ENCODE measurements at regions not wholly inside any gene's neighbourhood (a gene's known extent, or its start where the extent isn't known, plus 50 kb on each side); places are given as distances from the start of the nearest gene placed in this dataset.

DNA sequence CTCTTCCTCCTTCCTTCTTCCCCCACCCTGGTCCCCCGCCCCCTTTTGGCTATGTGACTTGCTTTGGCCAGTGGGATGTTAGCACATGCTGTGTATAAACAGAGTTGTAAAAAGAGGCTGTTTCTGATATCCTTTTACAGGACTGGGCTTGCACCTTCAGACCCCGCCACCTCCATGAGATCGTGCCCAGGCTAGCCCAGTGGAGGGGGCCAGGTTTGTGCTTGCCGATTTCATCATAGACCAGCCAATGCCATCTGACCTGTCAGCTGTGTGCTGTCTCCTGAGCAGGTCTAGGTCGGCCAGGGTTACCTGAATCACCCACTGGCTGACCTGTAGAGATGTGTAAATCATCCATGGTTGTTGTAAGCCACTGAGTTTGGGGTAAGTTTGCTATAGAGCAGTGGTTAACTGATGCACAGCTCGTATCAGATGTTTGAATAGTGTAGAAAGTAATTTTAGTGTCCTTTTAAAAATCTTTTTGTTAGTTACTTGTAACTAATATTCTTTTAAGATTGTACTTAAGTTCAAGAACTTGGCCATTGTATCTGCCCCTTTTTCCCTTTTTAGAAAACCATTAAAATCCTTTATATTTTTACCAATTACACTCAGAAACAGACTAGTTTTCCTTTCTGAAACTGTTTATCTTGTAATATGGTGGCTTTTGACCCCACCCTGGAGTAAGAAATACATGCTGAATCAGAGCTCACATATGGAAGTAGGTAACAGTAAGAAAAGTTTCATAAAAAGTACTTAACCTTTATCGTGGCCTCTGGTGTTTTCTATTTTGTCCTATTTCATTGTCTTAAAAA is 122.0 kb upstream of the MGAT5 start:
- DNase-seq, result no peak
- Mint-ChIP-seq H3K4me3 (no peak overlapping the region), H3K9me3 (no peaks in the 10 kb centered on the region), H3K36me3 (ENCODE audit: insufficient read depth in 2 of 2) (no peaks in the 10 kb centered on the region), H3K4me1 (ENCODE audit: low read depth) (peaks cover 58% of the 10 kb centered on the region), H3K27me3 (ENCODE audit: low read depth) (no peaks in the 10 kb centered on the region), H3K27ac (no peak overlapping the region)
- no peak for ATAC-seq (replicated peaks in 1 of 2)

DNA sequence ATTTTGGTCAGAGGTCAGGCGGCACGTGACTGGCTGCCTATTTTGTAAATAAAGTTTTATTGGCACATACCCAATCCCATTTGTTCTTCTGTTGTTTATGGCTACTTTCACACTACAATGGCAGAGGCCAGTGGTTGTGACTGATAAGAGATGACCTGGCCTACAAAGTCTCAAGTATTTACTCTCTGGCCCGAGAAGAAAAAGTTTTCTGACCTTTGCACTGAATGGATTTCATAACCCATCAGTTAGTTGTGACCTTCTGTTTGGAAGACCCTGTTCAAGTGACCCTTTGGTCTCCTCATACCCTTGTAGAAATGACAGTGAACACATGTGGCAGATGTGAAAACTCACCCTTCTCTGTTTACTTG is 121.4 kb upstream of the MGAT5 start:
- Mint-ChIP-seq H3K27me3 (ENCODE audit: low read depth) (no peaks in the 10 kb centered on the region), H3K4me3 (no peak overlapping the region), H3K36me3 (ENCODE audit: insufficient read depth in 2 of 2) (no peaks in the 10 kb centered on the region), H3K27ac (no peak overlapping the region), H3K4me1 (ENCODE audit: low read depth) (peaks cover 58% of the 10 kb centered on the region), H3K9me3 (no peaks in the 10 kb centered on the region)
- DNase-seq (no peak), ATAC-seq (replicated peaks in 1 of 2) (no peak)

- no peaks in the 10 kb centered on the region for H3K9me3 Mint-ChIP-seq
- no peak overlapping the region for H3K27ac Mint-ChIP-seq
- DNase-seq, result no peak
- H3K4me1 Mint-ChIP-seq (ENCODE audit: low read depth), result peaks cover 59% of the 10 kb centered on the region
- no peak overlapping the region for H3K4me3 Mint-ChIP-seq
- H3K36me3 Mint-ChIP-seq (ENCODE audit: insufficient read depth in 2 of 2), result no peaks in the 10 kb centered on the region
- no peaks in the 10 kb centered on the region for H3K27me3 Mint-ChIP-seq (ENCODE audit: low read depth)
- ATAC-seq (replicated peaks in 1 of 2), result no peak
Observed at GRCh38 chr2:134133622-134134312, 120.1 kb upstream of the MGAT5 start.

DNA sequence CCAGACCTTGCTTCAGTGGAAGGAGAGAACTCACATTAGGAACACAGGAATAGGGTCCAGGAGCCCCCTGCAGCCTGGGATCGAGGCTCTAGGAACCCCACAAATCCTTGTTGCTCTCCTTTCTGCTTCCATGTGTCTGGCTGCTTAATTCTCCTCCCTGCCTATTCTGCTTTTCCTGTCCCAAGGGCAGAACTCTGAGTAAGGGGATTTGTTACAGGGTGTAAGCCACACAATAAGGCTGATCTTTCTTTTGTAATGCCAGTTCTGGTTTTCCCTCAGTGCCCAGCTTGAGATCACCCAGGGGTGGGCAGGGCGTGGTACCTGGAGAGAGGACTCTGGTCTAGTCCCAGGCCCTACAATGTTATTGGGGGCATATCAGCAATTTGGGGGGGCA is 119.6 kb upstream of the MGAT5 start:
- no peaks in the 10 kb centered on the region for H3K27me3 Mint-ChIP-seq (ENCODE audit: low read depth)
- no peak for ATAC-seq (replicated peaks in 1 of 2)
- no peak for DNase-seq
- no peaks in the 10 kb centered on the region for H3K9me3 Mint-ChIP-seq
- H3K4me3 Mint-ChIP-seq, result no peak overlapping the region
- H3K27ac Mint-ChIP-seq, result no peak overlapping the region
- no peaks in the 10 kb centered on the region for H3K36me3 Mint-ChIP-seq (ENCODE audit: insufficient read depth in 2 of 2)
- peaks cover 54% of the 10 kb centered on the region for H3K4me1 Mint-ChIP-seq (ENCODE audit: low read depth)

DNA sequence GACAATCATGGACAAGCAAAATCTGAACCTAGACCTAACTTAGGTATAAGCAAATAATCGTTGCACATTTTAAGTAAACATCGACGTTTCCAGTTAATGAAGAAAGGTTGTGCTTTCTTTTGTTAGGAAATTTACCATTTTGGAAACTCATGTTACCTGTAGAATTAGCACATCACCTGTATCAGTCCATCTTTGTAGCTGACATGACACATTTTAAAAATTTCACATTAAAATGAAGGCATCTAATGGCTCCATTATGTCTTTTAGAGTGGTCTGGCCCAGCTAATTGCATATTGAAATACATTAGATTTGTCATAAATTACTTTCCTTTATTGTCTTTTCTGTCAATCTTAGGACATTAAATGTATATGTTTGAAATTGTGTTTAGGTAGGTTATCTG is 119.0 kb upstream of the MGAT5 start:
- Mint-ChIP-seq H3K9me3 (no peaks in the 10 kb centered on the region), H3K4me1 (ENCODE audit: low read depth) (peaks cover 55% of the 10 kb centered on the region), H3K27me3 (ENCODE audit: low read depth) (no peaks in the 10 kb centered on the region), H3K27ac (no peak overlapping the region), H3K36me3 (ENCODE audit: insufficient read depth in 2 of 2) (no peaks in the 10 kb centered on the region), H3K4me3 (no peak overlapping the region)
- no peak for ATAC-seq (replicated peaks in 1 of 2)
- DNase-seq, result no peak

DNA sequence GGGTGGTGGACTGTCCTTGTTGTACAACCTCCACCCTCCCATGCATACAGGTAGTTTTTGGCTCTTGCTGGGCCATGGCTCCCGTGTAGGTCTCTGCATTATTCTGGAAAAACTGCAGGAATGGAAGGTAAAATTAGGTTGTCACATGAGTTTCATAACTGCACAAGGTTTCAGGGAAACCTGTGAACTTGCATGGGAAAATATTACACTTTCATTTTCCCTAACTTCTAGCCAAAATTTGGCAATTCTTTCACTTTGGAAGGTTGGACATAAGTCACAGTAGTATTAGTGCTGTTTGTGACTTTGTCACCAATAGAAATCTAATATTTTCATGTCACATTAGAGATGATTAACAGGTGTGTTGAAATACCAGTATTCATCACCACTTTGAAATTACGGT is 118.1 kb upstream of the MGAT5 start:
- Mint-ChIP-seq H3K36me3 (ENCODE audit: insufficient read depth in 2 of 2) (no peaks in the 10 kb centered on the region), H3K27me3 (ENCODE audit: low read depth) (no peaks in the 10 kb centered on the region), H3K9me3 (no peaks in the 10 kb centered on the region), H3K4me1 (ENCODE audit: low read depth) (peaks cover 60% of the 10 kb centered on the region), H3K4me3 (no peak overlapping the region), H3K27ac (no peak overlapping the region)
- DNase-seq, result no peak
- no peak for ATAC-seq (replicated peaks in 1 of 2)

DNA sequence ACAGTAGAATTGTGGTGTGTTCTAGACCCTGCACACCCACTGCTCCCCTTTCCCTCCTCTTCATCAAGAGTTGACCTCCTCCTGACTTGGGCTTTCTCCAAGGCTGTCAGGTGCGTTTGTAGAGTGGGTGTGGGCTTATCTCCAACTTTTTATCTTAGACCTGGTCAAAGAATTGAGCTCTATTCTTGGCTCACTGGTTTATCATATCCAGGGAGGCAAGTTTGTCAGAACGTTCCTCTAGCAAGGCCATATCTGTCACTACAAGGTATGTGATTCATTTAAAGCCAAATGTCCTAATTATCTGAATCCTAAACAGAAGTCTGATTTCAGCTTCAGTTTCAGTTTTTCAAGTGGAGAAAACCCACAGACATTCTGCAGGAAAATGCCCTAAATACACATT is 117.1 kb upstream of the MGAT5 start:
- Mint-ChIP-seq H3K27ac (no peak overlapping the region), H3K27me3 (ENCODE audit: low read depth) (no peaks in the 10 kb centered on the region), H3K36me3 (ENCODE audit: insufficient read depth in 2 of 2) (no peaks in the 10 kb centered on the region), H3K4me1 (ENCODE audit: low read depth) (peaks cover 64% of the 10 kb centered on the region), H3K4me3 (peak overlapping the region; percentile 50 to 84), H3K9me3 (no peaks in the 10 kb centered on the region)
- ATAC-seq (replicated peaks in 1 of 2) (peak in 1 of 2 donors; percentile 36), DNase-seq (no peak)

GRCh38 chr2:134137182-134137611 is 116.7 kb upstream of the MGAT5 start:
- peak overlapping the region; percentile 50 to 84 for H3K4me3 Mint-ChIP-seq

GRCh38 chr2:134138115-134138514 is 115.8 kb upstream of the MGAT5 start:
- Mint-ChIP-seq H3K4me1 (ENCODE audit: low read depth) (peaks cover 67% of the 10 kb centered on the region), H3K4me3 (no peak overlapping the region), H3K27me3 (ENCODE audit: low read depth) (no peaks in the 10 kb centered on the region), H3K9me3 (no peaks in the 10 kb centered on the region), H3K27ac (no peak overlapping the region), H3K36me3 (ENCODE audit: insufficient read depth in 2 of 2) (no peaks in the 10 kb centered on the region)
- DNase-seq (no peak), ATAC-seq (replicated peaks in 1 of 2) (no peak)

More at GRCh38 chr2:134137182-134137611, 116.7 kb upstream of the MGAT5 start:
- no peak for DNase-seq
- Mint-ChIP-seq H3K36me3 (ENCODE audit: insufficient read depth in 2 of 2) (no peaks in the 10 kb centered on the region), H3K4me1 (ENCODE audit: low read depth) (peaks cover 64% of the 10 kb centered on the region), H3K27me3 (ENCODE audit: low read depth) (no peaks in the 10 kb centered on the region), H3K27ac (peak overlapping the region; percentile 88), H3K9me3 (no peaks in the 10 kb centered on the region)
- ATAC-seq (replicated peaks in 1 of 2), result peak; percentile 49 to 72

DNA sequence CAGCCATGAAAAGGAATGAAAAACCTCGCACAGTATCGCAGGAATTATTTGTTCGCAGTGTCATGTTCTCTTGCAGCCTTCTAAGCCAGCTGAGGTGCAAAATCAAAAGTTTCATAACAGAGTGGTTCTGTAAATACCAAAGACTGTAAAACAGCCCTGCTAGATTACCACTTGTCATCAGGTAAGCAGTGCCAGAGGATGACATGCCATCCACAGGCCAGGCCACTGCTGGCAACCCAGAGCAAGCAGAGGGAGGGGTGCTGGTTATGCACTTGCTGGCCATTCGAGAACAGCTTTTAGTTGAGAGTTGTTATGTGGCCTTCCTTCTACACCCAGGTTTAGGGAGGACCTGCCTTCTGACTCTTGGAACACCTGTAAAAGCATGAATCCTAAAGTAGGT is 114.3 kb upstream of the MGAT5 start:
- Mint-ChIP-seq H3K27me3 (ENCODE audit: low read depth) (no peaks in the 10 kb centered on the region), H3K27ac (no peak overlapping the region), H3K9me3 (no peaks in the 10 kb centered on the region), H3K4me1 (ENCODE audit: low read depth) (peaks cover 68% of the 10 kb centered on the region), H3K36me3 (ENCODE audit: insufficient read depth in 2 of 2) (no peaks in the 10 kb centered on the region), H3K4me3 (no peak overlapping the region)
- no peak for DNase-seq
- no peak for ATAC-seq (replicated peaks in 1 of 2)

GRCh38 chr2:134140251-134140661 is 113.6 kb upstream of the MGAT5 start:
- H3K4me1 Mint-ChIP-seq (ENCODE audit: low read depth), result peaks cover 66% of the 10 kb centered on the region

GRCh38 chr2:134141598-134142340 is 112.1 kb upstream of the MGAT5 start:
- Mint-ChIP-seq H3K27me3 (ENCODE audit: low read depth) (no peaks in the 10 kb centered on the region), H3K4me3 (no peak overlapping the region), H3K27ac (peak overlapping the region; percentile 4), H3K4me1 (ENCODE audit: low read depth) (peaks cover 58% of the 10 kb centered on the region), H3K36me3 (ENCODE audit: insufficient read depth in 2 of 2) (no peaks in the 10 kb centered on the region), H3K9me3 (no peaks in the 10 kb centered on the region)
- ATAC-seq (replicated peaks in 1 of 2), result peak; percentile 15 to 16
- no peak for DNase-seq

More at GRCh38 chr2:134140251-134140661, 113.6 kb upstream of the MGAT5 start:
- DNase-seq, result no peak
- ATAC-seq (replicated peaks in 1 of 2), result no peak
- H3K27ac Mint-ChIP-seq, result peak overlapping the region; percentile 59
- H3K27me3 Mint-ChIP-seq (ENCODE audit: low read depth), result no peaks in the 10 kb centered on the region
- no peaks in the 10 kb centered on the region for H3K9me3 Mint-ChIP-seq
- H3K4me3 Mint-ChIP-seq, result no peak overlapping the region
- H3K36me3 Mint-ChIP-seq (ENCODE audit: insufficient read depth in 2 of 2), result no peaks in the 10 kb centered on the region

DNA sequence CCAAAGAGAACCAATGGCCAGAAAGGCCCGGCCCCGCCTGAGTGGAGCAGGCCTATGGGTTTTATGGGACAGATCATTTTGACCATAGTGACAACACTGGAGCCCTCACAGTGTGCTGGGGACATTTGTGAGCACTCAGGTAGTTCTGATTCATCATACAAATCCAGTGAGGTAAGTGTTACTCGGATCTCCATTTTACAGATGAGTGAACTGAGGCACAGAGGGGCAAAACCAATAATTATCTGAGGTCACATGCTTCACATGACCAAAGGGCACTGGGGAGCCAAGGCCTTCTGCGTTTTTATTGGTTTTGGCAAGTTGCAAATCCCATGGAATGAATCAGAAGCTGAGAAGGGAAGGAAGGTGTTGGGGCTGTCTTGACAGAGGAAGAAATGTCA is 111.5 kb upstream of the MGAT5 start:
- Mint-ChIP-seq H3K4me1 (ENCODE audit: low read depth) (peaks cover 53% of the 10 kb centered on the region), H3K27ac (no peak overlapping the region), H3K36me3 (ENCODE audit: insufficient read depth in 2 of 2) (no peaks in the 10 kb centered on the region), H3K9me3 (no peaks in the 10 kb centered on the region), H3K27me3 (ENCODE audit: low read depth) (no peaks in the 10 kb centered on the region), H3K4me3 (no peak overlapping the region)
- DNase-seq (no peak), ATAC-seq (replicated peaks in 1 of 2) (peak in 1 of 2 donors; percentile 36)
